ENCODE measurements at regions not wholly inside any gene's neighbourhood (a gene's known extent, or its start where the extent isn't known, plus 50 kb on each side); places are given as distances from the start of the nearest gene placed in this dataset.

DNA sequence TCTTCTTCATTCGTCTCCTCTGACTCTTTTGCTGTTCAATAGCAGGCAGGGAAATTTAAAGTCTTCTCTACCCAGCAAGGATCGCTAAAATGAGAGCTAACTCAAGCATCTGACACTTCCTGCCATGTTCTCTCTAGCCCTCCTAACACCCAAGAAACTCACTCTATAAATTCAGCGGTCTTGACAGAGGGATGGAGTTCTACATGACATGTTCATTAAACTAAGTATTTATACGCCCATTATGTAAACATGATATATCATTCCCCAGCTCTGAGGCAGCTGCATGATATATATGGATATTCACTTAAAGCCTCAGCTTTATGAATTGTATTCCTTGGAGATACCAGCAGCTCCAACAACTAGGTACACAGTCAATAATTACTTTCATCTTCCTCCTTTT lies 231.0 kb downstream of the METTL4 start:
- TF ChIP-seq, protein P1, sequence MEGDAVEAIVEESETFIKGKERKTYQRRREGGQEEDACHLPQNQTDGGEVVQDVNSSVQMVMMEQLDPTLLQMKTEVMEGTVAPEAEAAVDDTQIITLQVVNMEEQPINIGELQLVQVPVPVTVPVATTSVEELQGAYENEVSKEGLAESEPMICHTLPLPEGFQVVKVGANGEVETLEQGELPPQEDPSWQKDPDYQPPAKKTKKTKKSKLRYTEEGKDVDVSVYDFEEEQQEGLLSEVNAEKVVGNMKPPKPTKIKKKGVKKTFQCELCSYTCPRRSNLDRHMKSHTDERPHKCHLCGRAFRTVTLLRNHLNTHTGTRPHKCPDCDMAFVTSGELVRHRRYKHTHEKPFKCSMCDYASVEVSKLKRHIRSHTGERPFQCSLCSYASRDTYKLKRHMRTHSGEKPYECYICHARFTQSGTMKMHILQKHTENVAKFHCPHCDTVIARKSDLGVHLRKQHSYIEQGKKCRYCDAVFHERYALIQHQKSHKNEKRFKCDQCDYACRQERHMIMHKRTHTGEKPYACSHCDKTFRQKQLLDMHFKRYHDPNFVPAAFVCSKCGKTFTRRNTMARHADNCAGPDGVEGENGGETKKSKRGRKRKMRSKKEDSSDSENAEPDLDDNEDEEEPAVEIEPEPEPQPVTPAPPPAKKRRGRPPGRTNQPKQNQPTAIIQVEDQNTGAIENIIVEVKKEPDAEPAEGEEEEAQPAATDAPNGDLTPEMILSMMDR (IDR thresholded peaks at IDR 0.05; ENCODE audit: low read depth, low read length, missing control alignments): no peak
- no peak for DNase-seq (ENCODE audit: low read depth)
- no peak overlapping the region for H3K4me3 ChIP-seq (ENCODE audit: low read depth, low read length)

DNA sequence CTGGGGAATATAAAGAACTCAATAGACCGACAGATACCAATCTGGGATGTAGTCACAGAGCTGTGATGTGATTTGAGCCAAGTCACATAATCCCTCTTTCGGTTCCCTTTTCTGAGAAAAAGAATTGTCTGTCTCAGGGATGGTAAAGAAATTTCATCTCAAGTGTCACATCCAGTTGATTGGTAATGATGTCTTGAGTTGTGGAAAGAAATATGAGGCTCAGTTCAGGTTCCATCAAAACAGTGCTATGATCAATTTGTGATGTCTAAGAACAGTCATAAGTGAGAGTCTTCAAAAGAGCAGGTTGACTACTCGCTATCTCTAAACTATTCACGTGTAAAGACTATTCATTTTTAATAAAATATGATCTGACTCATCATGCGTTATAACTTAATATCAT lies 223.3 kb downstream of the METTL4 start:
- H3K4me3 ChIP-seq (ENCODE audit: low read depth, low read length): no peak overlapping the region
- TF ChIP-seq, protein P1 (IDR thresholded peaks at IDR 0.05; ENCODE audit: low read depth, low read length, missing control alignments): no peak
- DNase-seq (ENCODE audit: low read depth): no peak

DNA sequence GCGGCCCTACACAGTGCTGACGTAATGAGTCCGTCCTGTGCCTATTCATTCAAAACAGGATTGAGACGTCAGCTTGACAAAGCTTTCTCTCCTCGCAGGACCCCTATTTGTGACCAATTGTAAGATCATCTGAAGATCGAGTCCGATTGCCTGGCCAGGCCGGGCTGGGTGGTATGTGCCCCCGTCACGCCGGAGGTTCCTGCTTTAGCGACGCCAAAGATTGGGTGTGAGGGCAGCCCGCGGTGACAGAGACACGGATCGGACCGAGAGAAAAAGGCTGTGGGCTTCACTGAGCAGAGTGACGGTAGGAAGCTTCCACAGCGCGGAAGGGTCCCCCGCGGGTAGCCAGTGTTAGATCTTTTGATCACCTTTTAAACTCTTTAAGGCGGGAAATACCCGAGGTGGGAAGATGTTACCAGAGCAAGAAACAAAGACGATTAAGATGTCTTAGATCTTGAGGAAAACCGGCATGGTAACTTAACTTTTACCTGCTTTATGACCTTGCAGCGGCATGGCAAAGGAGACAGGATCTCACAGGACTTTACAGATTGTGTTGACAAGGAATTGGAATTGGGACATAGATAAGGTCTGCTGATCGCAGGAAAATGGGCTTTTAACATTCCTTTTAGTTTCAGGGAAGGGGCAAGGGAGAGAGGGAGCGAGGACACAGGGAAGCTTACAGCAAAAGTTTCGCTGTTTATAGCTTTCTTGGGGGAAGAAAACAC lies 220.0 kb downstream of the METTL4 start:
- DNase-seq (ENCODE audit: low read depth): no peak
- TF ChIP-seq, protein P1 (IDR thresholded peaks at IDR 0.05; ENCODE audit: low read depth, low read length, missing control alignments): no peak

DNA sequence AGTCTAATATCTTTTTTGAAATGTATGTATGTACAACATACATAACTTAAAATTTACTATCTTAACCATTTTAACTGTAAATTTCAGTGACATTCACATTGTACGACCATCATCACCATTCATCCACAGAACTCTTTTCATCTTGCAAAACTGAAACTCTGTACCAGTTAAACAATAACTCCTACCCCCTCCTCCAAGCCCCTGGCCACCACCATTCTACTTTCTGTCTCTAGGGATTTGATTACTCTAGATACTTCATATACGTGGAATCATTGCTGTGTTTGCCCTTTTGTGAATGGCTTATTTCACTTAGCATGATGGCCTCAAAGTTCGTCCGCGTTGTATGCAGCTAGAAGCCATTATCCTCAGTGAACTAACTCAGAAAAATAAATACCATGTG lies 217.0 kb downstream of the METTL4 start:
- H3K4me3 ChIP-seq (ENCODE audit: low read depth, low read length): no peak overlapping the region
- TF ChIP-seq, protein P1 (IDR thresholded peaks at IDR 0.05; ENCODE audit: low read depth, low read length, missing control alignments): no peak
- no peak for DNase-seq (ENCODE audit: low read depth)

More for the DNA sequence above, 220.0 kb downstream of the METTL4 start:
- H3K4me3 ChIP-seq (ENCODE audit: low read depth, low read length): no peak overlapping the region

DNA sequence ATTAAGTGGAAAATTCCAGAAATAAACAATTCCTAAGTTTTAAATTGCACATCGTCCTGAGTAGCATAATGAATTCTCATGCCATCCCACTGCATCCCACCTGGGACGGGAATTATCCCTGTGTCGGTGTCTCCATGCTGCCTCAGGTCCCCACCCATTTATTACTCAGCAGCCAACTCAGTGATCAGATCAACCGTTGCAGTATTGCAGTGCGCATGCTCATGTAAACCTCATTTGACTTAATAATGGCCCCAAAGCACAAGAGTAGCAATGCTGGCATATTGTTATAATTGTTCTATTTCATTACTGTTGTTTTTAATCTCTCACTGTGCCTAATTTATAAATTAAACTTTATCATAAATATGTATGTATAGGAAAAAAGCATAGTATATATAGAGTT lies 214.4 kb downstream of the METTL4 start:
- DNase-seq (ENCODE audit: low read depth): no peak
- TF ChIP-seq, protein P1 (IDR thresholded peaks at IDR 0.05; ENCODE audit: low read depth, low read length, missing control alignments): no peak
- H3K4me3 ChIP-seq (ENCODE audit: low read depth, low read length): no peak overlapping the region

DNA sequence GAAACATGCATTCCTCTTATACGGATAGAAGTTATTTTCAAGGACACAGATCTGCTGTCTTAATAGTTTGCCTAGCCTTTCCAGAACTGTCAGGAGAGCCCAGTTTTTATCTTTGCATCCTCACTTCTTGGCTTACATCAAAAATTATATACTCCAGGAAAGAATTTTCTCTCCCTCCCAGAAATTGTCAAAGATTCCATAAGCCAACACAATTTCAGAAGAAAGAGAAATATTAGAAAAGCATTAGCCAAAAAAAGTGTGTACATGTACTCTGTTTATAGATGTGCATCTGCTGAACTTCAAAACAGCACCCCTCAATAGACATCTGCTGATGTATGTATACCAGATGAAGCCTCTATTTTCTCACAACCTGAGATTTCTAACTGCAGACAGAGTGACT lies 210.4 kb downstream of the METTL4 start:
- TF ChIP-seq, protein P1 (IDR thresholded peaks at IDR 0.05; ENCODE audit: low read depth, low read length, missing control alignments): no peak
- DNase-seq (ENCODE audit: low read depth): no peak
- no peak overlapping the region for H3K4me3 ChIP-seq (ENCODE audit: low read depth, low read length)

DNA sequence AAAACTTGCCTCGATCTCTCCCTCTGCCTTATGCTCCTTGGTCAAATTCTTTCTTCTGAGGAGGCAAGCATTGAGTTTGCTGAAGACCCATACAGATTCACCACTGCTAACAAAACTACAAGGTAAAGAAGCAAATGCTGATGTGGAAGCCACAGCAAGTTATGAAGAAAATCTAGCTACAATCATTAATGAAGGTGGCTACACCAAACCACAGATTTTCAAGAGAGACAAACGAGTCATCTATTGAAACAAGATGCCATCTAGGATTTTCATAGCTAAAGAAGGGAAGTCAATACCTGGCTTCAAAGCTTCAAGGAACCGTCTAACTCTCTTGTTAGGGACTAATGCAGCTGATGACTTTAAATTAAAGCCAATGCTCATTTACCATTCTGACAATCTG lies 203.2 kb downstream of the METTL4 start:
- DNase-seq (ENCODE audit: low read depth): no peak
- TF ChIP-seq, protein P1 (IDR thresholded peaks at IDR 0.05; ENCODE audit: low read depth, low read length, missing control alignments): no peak
- H3K4me3 ChIP-seq (ENCODE audit: low read depth, low read length): no peak overlapping the region

All from GM12864 (cell line).